ENCODE measurements at regions not wholly inside any gene's neighbourhood (a gene's known extent, or its start where the extent isn't known, plus 50 kb on each side); places are given as distances from the start of the nearest gene placed in this dataset.

- no peak for TF ChIP-seq CTCF (conservative IDR thresholded peaks at IDR 0.05)
- no peak for DNase-seq (ENCODE audit: low read depth, low spot score)
- H3K27ac Mint-ChIP-seq (ENCODE audit: unreplicated experiment): no peak overlapping the region
- no peaks in the 10 kb centered on the region for H3K27me3 Mint-ChIP-seq (ENCODE audit: low read depth)
- H3K4me3 Mint-ChIP-seq: no peak overlapping the region
- H3K4me1 Mint-ChIP-seq: no peaks in the 10 kb centered on the region
- no peaks in the 10 kb centered on the region for H3K36me3 Mint-ChIP-seq (ENCODE audit: low read depth)
- peaks cover 6% of the 10 kb centered on the region for H3K9me3 Mint-ChIP-seq
Observed at GRCh38 chr21:27571706-27572105, 604.8 kb upstream of the ADAMTS5 start.

GRCh38 chr21:27570306-27570868 is 603.5 kb upstream of the ADAMTS5 start:
- Mint-ChIP-seq H3K4me1 (no peaks in the 10 kb centered on the region), H3K27ac (ENCODE audit: unreplicated experiment) (no peak overlapping the region), H3K27me3 (ENCODE audit: low read depth) (no peaks in the 10 kb centered on the region), H3K4me3 (no peak overlapping the region), H3K9me3 (peaks cover 6% of the 10 kb centered on the region), H3K36me3 (ENCODE audit: low read depth) (no peaks in the 10 kb centered on the region)
- TF ChIP-seq CTCF (conservative IDR thresholded peaks at IDR 0.05): no peak
- DNase-seq (ENCODE audit: low read depth, low spot score): no peak

GRCh38 chr21:27569831-27570230 is 602.9 kb upstream of the ADAMTS5 start:
- Mint-ChIP-seq H3K4me3 (no peak overlapping the region), H3K36me3 (ENCODE audit: low read depth) (no peaks in the 10 kb centered on the region), H3K27ac (ENCODE audit: unreplicated experiment) (no peak overlapping the region), H3K4me1 (no peaks in the 10 kb centered on the region), H3K9me3 (peaks cover 6% of the 10 kb centered on the region), H3K27me3 (ENCODE audit: low read depth) (no peaks in the 10 kb centered on the region)
- no peak for TF ChIP-seq CTCF (conservative IDR thresholded peaks at IDR 0.05)
- no peak for DNase-seq (ENCODE audit: low read depth, low spot score)

- H3K4me1 Mint-ChIP-seq: no peaks in the 10 kb centered on the region
- no peak for TF ChIP-seq CTCF (conservative IDR thresholded peaks at IDR 0.05)
- H3K9me3 Mint-ChIP-seq: peaks cover 3% of the 10 kb centered on the region
- H3K4me3 Mint-ChIP-seq: no peak overlapping the region
- DNase-seq (ENCODE audit: low read depth, low spot score): no peak
- no peaks in the 10 kb centered on the region for H3K36me3 Mint-ChIP-seq (ENCODE audit: low read depth)
- no peak overlapping the region for H3K27ac Mint-ChIP-seq (ENCODE audit: unreplicated experiment)
- no peaks in the 10 kb centered on the region for H3K27me3 Mint-ChIP-seq (ENCODE audit: low read depth)
Observed at GRCh38 chr21:27569091-27569490, 602.2 kb upstream of the ADAMTS5 start.

GRCh38 chr21:27567381-27567780 is 600.5 kb upstream of the ADAMTS5 start:
- Mint-ChIP-seq H3K4me3 (no peak overlapping the region), H3K4me1 (no peaks in the 10 kb centered on the region), H3K27me3 (ENCODE audit: low read depth) (no peaks in the 10 kb centered on the region), H3K9me3 (no peaks in the 10 kb centered on the region), H3K36me3 (ENCODE audit: low read depth) (no peaks in the 10 kb centered on the region), H3K27ac (ENCODE audit: unreplicated experiment) (no peak overlapping the region)
- TF ChIP-seq CTCF (conservative IDR thresholded peaks at IDR 0.05): no peak
- DNase-seq (ENCODE audit: low read depth, low spot score): no peak

- Mint-ChIP-seq H3K9me3 (no peaks in the 10 kb centered on the region), H3K4me3 (no peak overlapping the region), H3K4me1 (no peaks in the 10 kb centered on the region), H3K27ac (ENCODE audit: unreplicated experiment) (no peak overlapping the region), H3K36me3 (ENCODE audit: low read depth) (no peaks in the 10 kb centered on the region), H3K27me3 (ENCODE audit: low read depth) (no peaks in the 10 kb centered on the region)
- no peak for DNase-seq (ENCODE audit: low read depth, low spot score)
- TF ChIP-seq CTCF (conservative IDR thresholded peaks at IDR 0.05): no peak
Observed at GRCh38 chr21:27566521-27566920, 599.6 kb upstream of the ADAMTS5 start.

Measured in neural crest cell (in vitro differentiated cells).